WTC11 (cell line): ENCODE measurements at regions not wholly inside any gene's neighbourhood (a gene's known extent, or its start where the extent isn't known, plus 50 kb on each side); places are given as distances from the start of the nearest gene placed in this dataset.

Source experiments
- ATAC-seq: fragments of 200-7000 bp; cut with Tn5 transposase; 2 replicates; pipeline ENCODE4 v1.10.0; 2021; ENCODE audit warnings: mild to moderate bottlenecking, moderate library complexity
- CTCF ChIA-PET: fragments of 300-600 bp; sonication (Branson Sonifier 250); formaldehyde crosslinking; loops from one replicate; lab custom pipeline; 2021; ENCODE audit warnings: antibody characterized with exemption; lab: Charles Lee
- POLR2A ChIA-PET: fragments of 350-600 bp; sonication (Branson Sonifier 250); formaldehyde crosslinking; loops from one replicate; lab custom pipeline; 2021; ENCODE audit warnings: antibody characterized with exemption; lab: Charles Lee
- DNase-seq: peaks from one replicate; pipeline ENCODE4 v3.0.0; 2021; ENCODE audit warnings: low spot score
- H3K27ac Mint-ChIP-seq: 2 replicates; pipeline ENCODE4 v1.8.0; 2021; ENCODE audit warnings: mixed read lengths
- H3K27me3 Mint-ChIP-seq: 2 replicates; pipeline ENCODE4 v1.8.0; 2021; ENCODE audit warnings: low read depth, mild to moderate bottlenecking, moderate library complexity, mixed read lengths
- H3K36me3 Mint-ChIP-seq: 2 replicates; pipeline ENCODE4 v1.8.0; 2021; ENCODE audit warnings: mixed read lengths
- H3K4me1 Mint-ChIP-seq: 2 replicates; pipeline ENCODE4 v1.8.0; 2022; ENCODE audit warnings: mixed read lengths
- H3K4me3 Mint-ChIP-seq: 2 replicates; pipeline ENCODE4 v1.8.0; 2021; ENCODE audit warnings: mild to moderate bottlenecking, moderate library complexity, mixed read lengths
- H3K9me3 Mint-ChIP-seq: 2 replicates; pipeline ENCODE4 v1.8.0; 2021; ENCODE audit warnings: mixed read lengths
- ARID4B ChIP-seq: sonication (generic); formaldehyde crosslinking; IDR thresholded peaks from 2 replicates; pipeline ENCODE4 v1.8.0; 2023; ENCODE audit warnings: missing genetic modification reagents, mild to moderate bottlenecking, borderline replicate concordance
- CREB1 ChIP-seq: sonication (generic); formaldehyde crosslinking; IDR thresholded peaks from 2 replicates; pipeline ENCODE4 v1.8.0; 2023; ENCODE audit warnings: mild to moderate bottlenecking, missing genetic modification reagents
- HMGXB4 ChIP-seq: sonication (generic); formaldehyde crosslinking; IDR thresholded peaks from 2 replicates; pipeline ENCODE4 v1.8.1; 2023; ENCODE audit warnings: mild to moderate bottlenecking, moderate library complexity, missing genetic modification reagents
- KAT7 ChIP-seq: sonication (generic); formaldehyde crosslinking; IDR thresholded peaks from 2 replicates; pipeline ENCODE4 v1.8.1; 2023; ENCODE audit warnings: missing genetic modification reagents, mild to moderate bottlenecking, borderline replicate concordance
- NR1H2 ChIP-seq: sonication (generic); formaldehyde crosslinking; IDR thresholded peaks from 2 replicates; pipeline ENCODE4 v1.9.0; 2021; ENCODE audit warnings: mild to moderate bottlenecking, moderate library complexity, missing genetic modification reagents
- PRRX2 ChIP-seq: fragments of 250-450 bp; sonication (Bioruptor Pico); IDR thresholded peaks from 2 replicates; pipeline ENCODE4 v1.8.0; 2021; ENCODE audit warnings: mild to moderate bottlenecking
- SMAD4 ChIP-seq: sonication (generic); formaldehyde crosslinking; IDR thresholded peaks from 2 replicates; pipeline ENCODE4 v1.8.0; 2022; ENCODE audit warnings: mild to moderate bottlenecking, missing genetic modification reagents
- SOX15 ChIP-seq: fragments of 250-450 bp; sonication (Bioruptor Pico); IDR thresholded peaks from 2 replicates; pipeline ENCODE4 v1.9.0; 2021; ENCODE audit warnings: mild to moderate bottlenecking
- TEAD4 ChIP-seq: sonication (generic); formaldehyde crosslinking; IDR thresholded peaks from 2 replicates; pipeline ENCODE4 v1.8.0; 2022; ENCODE audit warnings: mild to moderate bottlenecking, missing genetic modification reagents
- ZNF232 ChIP-seq: sonication (generic); formaldehyde crosslinking; IDR thresholded peaks from 2 replicates; pipeline ENCODE4 v1.8.0; 2022; ENCODE audit warnings: mild to moderate bottlenecking, missing genetic modification reagents
- ZNF281 ChIP-seq: sonication (generic); formaldehyde crosslinking; IDR thresholded peaks from 2 replicates; pipeline ENCODE4 v1.8.0; 2023; ENCODE audit warnings: mild to moderate bottlenecking, missing genetic modification reagents
- ZNF512 ChIP-seq: sonication (generic); formaldehyde crosslinking; IDR thresholded peaks from 2 replicates; pipeline ENCODE4 v1.8.1; 2022; ENCODE audit warnings: missing genetic modification reagents, borderline replicate concordance
- TF ChIP-seq, protein P1 (sequence below): sonication (generic); formaldehyde crosslinking; IDR thresholded peaks from 2 replicates; pipeline ENCODE4 v1.8.1; 2022; ENCODE audit warnings: mild to moderate bottlenecking, missing genetic modification reagents, moderate library complexity, borderline replicate concordance
- TF ChIP-seq, protein P2 (sequence below): fragments of 250-450 bp; sonication (Bioruptor Pico); IDR thresholded peaks from 2 replicates; pipeline ENCODE4 v2.1.2; 2022; ENCODE audit warnings: mild to moderate bottlenecking, moderate library complexity

DNA sequence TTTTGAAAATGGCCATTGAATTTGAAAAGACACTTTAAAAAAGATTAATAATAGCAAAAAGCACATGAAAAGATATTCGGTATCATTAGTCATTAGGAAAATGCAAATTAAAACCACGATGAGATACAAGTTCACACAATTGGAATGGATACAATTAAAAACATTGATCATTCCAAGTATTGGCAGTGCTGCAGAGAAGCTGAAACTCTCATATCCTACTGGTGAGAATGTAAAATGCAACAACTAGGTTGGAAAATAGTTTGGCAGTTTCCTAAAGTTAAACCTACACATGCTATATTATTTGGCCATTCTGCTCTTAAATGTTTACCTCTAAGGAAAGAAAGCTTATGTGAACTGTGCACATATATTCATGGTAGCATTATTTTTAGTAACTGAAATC is 838.7 kb upstream of the PRMT6 start:
- CTCF ChIA-PET = interaction anchor here (0.6 kb wide), 1 partner anchor 29 kb away, joined by 3 read pairs; no protein-coding TSS in a partner anchor
- no peak overlapping the region for H3K27ac Mint-ChIP-seq
- DNase-seq = no peak
- H3K4me1 Mint-ChIP-seq = no peaks in the 10 kb centered on the region
- no peaks in the 10 kb centered on the region for H3K9me3 Mint-ChIP-seq
- H3K4me3 Mint-ChIP-seq = no peak overlapping the region
- H3K36me3 Mint-ChIP-seq = no peaks in the 10 kb centered on the region
- ATAC-seq = 0 out of 2 replicates have a peak, but pooled peaks have one; percentile 28
- H3K27me3 Mint-ChIP-seq = no peaks in the 10 kb centered on the region
- POLR2A ChIA-PET = no interaction called here
- no peak for TF ChIP-seq ZNF281 (CRISPR knock-in tag)
- TF ChIP-seq PRRX2 (CRISPR knock-in tag) = no peak
- no peak for TF ChIP-seq CREB1 (CRISPR knock-in tag)
- TF ChIP-seq ZNF512 = no peak
- TF ChIP-seq SOX15 = no peak
- TF ChIP-seq HMGXB4 (CRISPR knock-in tag) = no peak
- no peak for TF ChIP-seq SMAD4 (CRISPR knock-in tag)
- no peak for TF ChIP-seq ZNF232 (CRISPR knock-in tag)
- TF ChIP-seq, protein P1, sequence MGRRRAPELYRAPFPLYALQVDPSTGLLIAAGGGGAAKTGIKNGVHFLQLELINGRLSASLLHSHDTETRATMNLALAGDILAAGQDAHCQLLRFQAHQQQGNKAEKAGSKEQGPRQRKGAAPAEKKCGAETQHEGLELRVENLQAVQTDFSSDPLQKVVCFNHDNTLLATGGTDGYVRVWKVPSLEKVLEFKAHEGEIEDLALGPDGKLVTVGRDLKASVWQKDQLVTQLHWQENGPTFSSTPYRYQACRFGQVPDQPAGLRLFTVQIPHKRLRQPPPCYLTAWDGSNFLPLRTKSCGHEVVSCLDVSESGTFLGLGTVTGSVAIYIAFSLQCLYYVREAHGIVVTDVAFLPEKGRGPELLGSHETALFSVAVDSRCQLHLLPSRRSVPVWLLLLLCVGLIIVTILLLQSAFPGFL (CRISPR knock-in tag) = no peak
- no peak for TF ChIP-seq KAT7 (CRISPR knock-in tag)
- TF ChIP-seq, protein P2, sequence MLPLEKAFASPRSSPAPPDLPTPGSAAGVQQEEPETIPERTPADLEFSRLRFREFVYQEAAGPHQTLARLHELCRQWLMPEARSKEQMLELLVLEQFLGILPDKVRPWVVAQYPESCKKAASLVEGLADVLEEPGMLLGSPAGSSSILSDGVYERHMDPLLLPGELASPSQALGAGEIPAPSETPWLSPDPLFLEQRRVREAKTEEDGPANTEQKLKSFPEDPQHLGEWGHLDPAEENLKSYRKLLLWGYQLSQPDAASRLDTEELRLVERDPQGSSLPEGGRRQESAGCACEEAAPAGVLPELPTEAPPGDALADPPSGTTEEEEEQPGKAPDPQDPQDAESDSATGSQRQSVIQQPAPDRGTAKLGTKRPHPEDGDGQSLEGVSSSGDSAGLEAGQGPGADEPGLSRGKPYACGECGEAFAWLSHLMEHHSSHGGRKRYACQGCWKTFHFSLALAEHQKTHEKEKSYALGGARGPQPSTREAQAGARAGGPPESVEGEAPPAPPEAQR = no peak
- no peak for TF ChIP-seq ARID4B
- no peak for TF ChIP-seq TEAD4 (CRISPR knock-in tag)
- no peak for TF ChIP-seq NR1H2
- TF ChIP-seq, all 79 proteins: peak for 0
